ENCODE measurements at regions not wholly inside any gene's neighbourhood (a gene's known extent, or its start where the extent isn't known, plus 50 kb on each side); places are given as distances from the start of the nearest gene placed in this dataset.

GRCh38 chr5:143543358-143544255 is 140.1 kb upstream of the NR3C1 start:
- no peaks in the 10 kb centered on the region for H3K27me3 ChIP-seq (ENCODE audit: insufficient read depth, poor library complexity, severe bottlenecking)
- H3K4me3 ChIP-seq (replicated peaks; ENCODE audit: insufficient read depth, low read length), result no peak overlapping the region
- TF ChIP-seq GABPA (IDR thresholded peaks at IDR 0.05; ENCODE audit: low read depth), result no peak
- no peak for TF ChIP-seq REST (IDR thresholded peaks at IDR 0.05; ENCODE audit: insufficient replicate concordance, low read depth)
- no peak for TF ChIP-seq SPI1 (IDR thresholded peaks at IDR 0.05; ENCODE audit: borderline replicate concordance, low read depth)
- TF ChIP-seq CTCF (IDR thresholded peaks at IDR 0.05; ENCODE audit: insufficient read depth, low read length), result no peak
- TF ChIP-seq POLR2AphosphoS5 (IDR thresholded peaks at IDR 0.05; ENCODE audit: low read depth), result no peak
- H3K27ac ChIP-seq (replicated peaks), result no peak overlapping the region
- DNase-seq (ENCODE audit: low read depth in 1 of 2, low spot score in 1 of 2), result no peak

- no peak for DNase-seq (ENCODE audit: low read depth in 1 of 2, low spot score in 1 of 2)
- Histone ChIP-seq H3K27me3 (ENCODE audit: insufficient read depth, poor library complexity, severe bottlenecking) (no peaks in the 10 kb centered on the region), H3K27ac (replicated peaks) (no peak overlapping the region), H3K4me3 (replicated peaks; ENCODE audit: insufficient read depth, low read length) (no peak overlapping the region)
- TF ChIP-seq POLR2AphosphoS5 (IDR thresholded peaks at IDR 0.05; ENCODE audit: low read depth), result no peak
- TF ChIP-seq GABPA (IDR thresholded peaks at IDR 0.05; ENCODE audit: low read depth), result no peak
- TF ChIP-seq SPI1 (IDR thresholded peaks at IDR 0.05; ENCODE audit: borderline replicate concordance, low read depth), result no peak
- no peak for TF ChIP-seq CTCF (IDR thresholded peaks at IDR 0.05; ENCODE audit: insufficient read depth, low read length)
- TF ChIP-seq REST (IDR thresholded peaks at IDR 0.05; ENCODE audit: insufficient replicate concordance, low read depth), result no peak
Observed at GRCh38 chr5:143542798-143543144, 139.3 kb upstream of the NR3C1 start.

- Histone ChIP-seq H3K27me3 (ENCODE audit: insufficient read depth, poor library complexity, severe bottlenecking) (no peaks in the 10 kb centered on the region), H3K27ac (replicated peaks) (no peak overlapping the region), H3K4me3 (replicated peaks; ENCODE audit: insufficient read depth, low read length) (no peak overlapping the region)
- TF ChIP-seq SPI1 (IDR thresholded peaks at IDR 0.05; ENCODE audit: borderline replicate concordance, low read depth) (no peak), REST (IDR thresholded peaks at IDR 0.05; ENCODE audit: insufficient replicate concordance, low read depth) (no peak), CTCF (IDR thresholded peaks at IDR 0.05; ENCODE audit: insufficient read depth, low read length) (no peak), GABPA (IDR thresholded peaks at IDR 0.05; ENCODE audit: low read depth) (no peak), POLR2AphosphoS5 (IDR thresholded peaks at IDR 0.05; ENCODE audit: low read depth) (no peak)
- no peak for DNase-seq (ENCODE audit: low read depth in 1 of 2, low spot score in 1 of 2)
Observed at GRCh38 chr5:143541943-143542797, 138.7 kb upstream of the NR3C1 start.

All from HL-60 (cell line).